Stimulated activated CD8-positive, alpha-beta memory T cell treated with anti-CD3 and anti-CD28 coated beads, Interleukin-2, amount 100 ng/mL, for 48 hours (primary cell): ENCODE measurements at regions not wholly inside any gene's neighbourhood (a gene's known extent, or its start where the extent isn't known, plus 50 kb on each side); places are given as distances from the start of the nearest gene placed in this dataset.

Source experiments
- DNase-seq, 2 donors: peaks; one replicate each; pipeline ENCODE4 v3.0.0-alpha.2; 2020; ENCODE audit warnings: low read depth in 2 of 2

GRCh38 chr14:54207476-54208462 lies 189.0 kb upstream of the CDKN3 start:
- DNase-seq: no peak

DNA sequence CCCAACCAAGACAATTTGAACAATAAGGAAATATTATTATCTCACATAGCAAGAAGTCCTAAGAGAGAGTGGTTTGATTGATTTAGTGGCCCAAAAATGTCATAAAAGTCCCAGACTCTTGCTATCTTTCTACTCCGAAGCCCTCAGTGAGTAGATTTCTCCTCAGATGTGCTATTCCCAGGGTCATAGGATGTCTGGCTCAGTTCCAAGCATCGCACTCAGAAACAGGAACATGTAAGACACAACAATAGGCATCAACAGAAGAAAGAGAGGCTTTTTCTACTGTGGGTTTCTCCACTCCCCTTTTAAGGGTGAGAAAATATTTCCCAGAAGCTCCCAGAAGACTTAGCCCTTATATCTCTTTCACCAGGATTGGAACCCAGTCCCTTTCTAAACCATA lies 188.1 kb upstream of the CDKN3 start:
- no peak for DNase-seq

- no peak for DNase-seq
Observed at GRCh38 chr14:54209511-54210250, 187.1 kb upstream of the CDKN3 start.

- DNase-seq: no peak
Observed at GRCh38 chr14:54211551-54212308, 185.1 kb upstream of the CDKN3 start.

GRCh38 chr14:54213536-54213935 lies 183.3 kb upstream of the CDKN3 start:
- no peak for DNase-seq

DNA sequence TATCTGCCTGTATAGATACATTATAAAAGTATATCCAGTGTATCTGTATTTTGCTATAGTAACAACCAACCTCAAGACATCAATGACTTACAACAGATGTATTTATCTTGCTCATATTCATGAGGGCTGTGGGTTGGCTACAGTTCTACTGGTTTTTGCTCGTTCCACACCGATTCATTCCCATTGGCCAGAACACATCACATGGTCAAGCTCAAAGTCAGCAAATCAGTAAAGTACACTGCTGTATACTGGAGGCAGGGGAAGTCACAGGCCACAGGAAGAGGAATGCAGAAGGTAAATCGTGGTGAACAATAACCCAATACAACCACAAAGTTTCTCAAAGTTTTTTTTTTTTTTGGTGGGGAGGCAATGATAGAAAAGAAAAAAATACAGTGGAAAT lies 180.0 kb upstream of the CDKN3 start:
- DNase-seq: no peak

DNA sequence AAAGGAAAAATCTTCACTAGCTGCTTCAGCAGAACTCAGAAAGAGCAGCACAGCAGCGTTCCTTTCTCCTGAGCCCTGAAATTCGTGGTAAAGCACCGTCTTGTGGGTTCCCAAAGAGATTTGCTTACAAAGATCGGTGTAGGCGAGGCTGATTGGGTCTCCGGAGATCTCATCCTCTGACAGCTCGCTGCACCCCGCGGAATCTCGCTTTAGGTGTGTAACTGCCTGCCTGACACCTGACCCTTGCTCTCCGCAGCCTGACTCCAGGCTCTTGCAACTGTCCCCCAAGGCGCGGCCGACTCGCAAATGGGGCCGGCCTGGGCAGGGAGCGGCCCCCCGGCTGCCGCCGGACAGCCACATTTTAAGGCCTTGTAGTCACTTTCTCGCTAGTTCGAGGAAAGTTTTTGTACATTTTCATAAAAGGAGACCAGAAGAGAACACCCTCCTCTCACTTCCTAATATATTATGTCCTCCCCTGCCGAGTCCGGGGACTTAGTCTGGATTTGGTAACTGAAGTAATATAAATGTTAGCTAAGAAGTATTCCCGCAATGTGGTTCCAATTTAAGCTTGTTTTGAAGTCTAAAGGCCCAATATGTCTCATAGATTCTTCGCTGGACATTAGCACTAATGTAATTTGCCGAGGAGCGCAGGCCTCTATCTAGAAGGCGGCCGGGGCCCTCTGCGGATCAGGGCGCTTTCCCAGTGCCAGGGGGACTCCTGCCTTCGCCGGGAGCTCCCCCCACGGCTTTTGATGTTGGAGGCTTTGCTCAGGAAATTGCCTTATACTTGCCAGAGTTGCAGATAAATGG lies 177.3 kb upstream of the CDKN3 start:
- no peak for DNase-seq

GRCh38 chr14:54220071-54220703 lies 176.6 kb upstream of the CDKN3 start:
- DNase-seq: no peak

GRCh38 chr14:54220704-54221431 lies 175.9 kb upstream of the CDKN3 start:
- no peak for DNase-seq

DNA sequence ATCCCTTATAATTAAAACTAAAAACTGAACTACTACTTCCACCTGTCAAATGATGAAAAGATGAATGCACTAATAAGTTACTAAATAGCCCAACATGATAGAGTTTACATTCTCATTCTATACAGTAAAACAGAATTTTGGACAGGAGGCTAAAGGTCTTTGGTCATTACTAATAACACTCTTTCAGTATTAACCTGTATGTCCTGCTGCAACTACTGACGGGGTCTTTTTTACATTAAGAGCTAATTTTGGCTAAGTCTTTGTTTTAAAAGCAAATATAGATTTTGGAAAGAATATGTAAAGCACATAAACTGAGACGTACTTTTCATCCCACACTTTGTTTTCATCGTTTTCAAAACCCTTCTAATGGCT lies 175.4 kb upstream of the CDKN3 start:
- no peak for DNase-seq

GRCh38 chr14:54221971-54222370 lies 174.8 kb upstream of the CDKN3 start:
- no peak for DNase-seq

DNA sequence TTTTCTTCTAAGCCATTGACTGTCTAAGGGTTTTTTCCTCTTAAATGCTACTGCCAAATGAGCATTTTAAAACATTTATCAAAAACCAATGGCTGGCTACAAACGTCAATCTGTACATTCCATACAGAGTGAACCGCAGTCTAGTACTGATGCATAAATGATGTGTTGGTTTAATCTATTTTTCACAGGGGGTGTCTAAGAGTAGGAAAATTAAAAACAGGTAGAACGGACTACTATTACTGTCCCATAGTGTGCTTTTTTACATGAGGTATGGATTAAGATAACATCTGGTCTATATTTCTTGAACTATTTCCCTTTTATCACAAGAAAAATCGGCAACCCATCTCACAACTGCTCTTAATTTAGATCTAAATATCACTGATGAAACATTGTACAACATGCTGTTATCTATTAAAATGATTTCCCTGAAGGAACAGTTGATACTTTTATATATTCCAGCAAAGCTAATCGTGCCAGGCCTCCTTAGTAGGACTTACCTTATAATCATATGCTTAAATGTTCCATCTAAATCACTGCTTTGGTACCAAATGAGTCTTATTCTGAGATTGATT lies 172.9 kb upstream of the CDKN3 start:
- no peak for DNase-seq

DNA sequence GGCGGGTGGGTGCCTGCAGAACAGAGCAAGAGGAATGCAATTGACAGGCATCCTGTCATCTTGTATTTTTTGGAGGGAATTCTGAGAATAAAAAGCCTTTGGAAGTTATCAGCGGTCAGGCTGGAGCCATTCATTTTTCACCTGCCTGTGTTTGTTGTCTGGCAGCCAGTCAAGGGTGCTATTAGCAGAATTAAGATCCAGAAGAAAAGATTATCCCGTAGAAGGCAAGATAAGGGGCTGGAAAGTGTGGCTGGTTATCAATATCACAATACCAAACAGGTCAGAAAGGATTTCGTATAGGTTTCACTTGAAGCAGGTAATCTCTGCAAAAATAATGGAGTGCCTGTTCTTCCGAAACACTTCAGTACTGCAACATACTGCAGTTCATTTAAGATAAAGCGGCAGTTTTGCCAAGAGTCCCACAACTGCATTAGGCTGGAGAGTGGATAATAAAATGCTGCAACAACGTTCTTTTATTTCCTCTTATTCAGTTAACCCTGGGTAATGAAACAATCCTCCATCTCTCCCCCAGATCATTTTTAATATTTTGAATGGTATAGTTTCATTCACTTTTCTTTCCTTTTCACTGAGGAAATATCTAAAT lies 171.2 kb upstream of the CDKN3 start:
- no peak for DNase-seq

DNA sequence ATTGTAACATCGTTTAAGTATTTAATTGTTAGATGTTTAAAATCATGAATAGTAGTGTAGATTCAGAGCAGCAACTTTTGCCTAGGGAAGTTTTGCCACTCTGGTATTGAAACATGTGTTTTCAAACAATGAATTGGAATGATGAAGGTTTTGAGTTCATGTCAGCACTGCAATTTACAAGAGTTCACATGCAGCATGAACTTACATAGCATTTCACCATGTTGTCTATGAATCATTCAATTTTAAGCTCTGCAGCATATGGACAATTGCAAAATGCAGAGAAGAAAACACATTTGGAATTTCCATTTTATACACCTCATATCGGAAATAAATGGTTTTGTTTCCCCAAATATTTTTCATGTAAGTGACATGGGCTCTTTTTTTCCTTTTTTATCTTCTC lies 170.7 kb upstream of the CDKN3 start:
- no peak for DNase-seq

DNA sequence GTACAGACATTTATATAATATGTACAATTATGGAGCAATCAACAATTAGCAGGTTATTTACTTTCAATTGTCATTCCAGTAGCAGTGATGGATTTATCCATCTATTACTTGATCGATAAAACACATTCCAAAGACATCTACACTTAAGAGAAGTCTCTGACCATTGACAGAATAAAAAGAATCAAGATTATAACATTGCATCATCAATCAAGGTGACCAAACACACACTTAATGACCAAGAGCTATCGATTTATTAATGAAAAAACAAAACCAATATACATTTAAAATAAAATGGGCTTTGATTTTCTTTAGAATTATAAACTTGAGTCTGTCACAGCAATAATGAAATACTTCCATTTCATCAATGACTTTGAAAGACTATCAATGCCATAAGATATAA lies 170.2 kb upstream of the CDKN3 start:
- no peak for DNase-seq

- no peak for DNase-seq
Observed at GRCh38 chr14:54229136-54229535, 167.7 kb upstream of the CDKN3 start.

- no peak for DNase-seq
Observed at GRCh38 chr14:54230645-54231044, 166.2 kb upstream of the CDKN3 start.

GRCh38 chr14:54232735-54233134 lies 164.1 kb upstream of the CDKN3 start:
- no peak for DNase-seq

GRCh38 chr14:54241517-54241916 lies 155.3 kb upstream of the CDKN3 start:
- DNase-seq: no peak
